ENCODE measurements at regions not wholly inside any gene's neighbourhood (a gene's known extent, or its start where the extent isn't known, plus 50 kb on each side); places are given as distances from the start of the nearest gene placed in this dataset.

GRCh38 chr1:23628951-23629387, 62.6 kb upstream of the RPL11 start:
- TF ChIP-seq, protein P1, sequence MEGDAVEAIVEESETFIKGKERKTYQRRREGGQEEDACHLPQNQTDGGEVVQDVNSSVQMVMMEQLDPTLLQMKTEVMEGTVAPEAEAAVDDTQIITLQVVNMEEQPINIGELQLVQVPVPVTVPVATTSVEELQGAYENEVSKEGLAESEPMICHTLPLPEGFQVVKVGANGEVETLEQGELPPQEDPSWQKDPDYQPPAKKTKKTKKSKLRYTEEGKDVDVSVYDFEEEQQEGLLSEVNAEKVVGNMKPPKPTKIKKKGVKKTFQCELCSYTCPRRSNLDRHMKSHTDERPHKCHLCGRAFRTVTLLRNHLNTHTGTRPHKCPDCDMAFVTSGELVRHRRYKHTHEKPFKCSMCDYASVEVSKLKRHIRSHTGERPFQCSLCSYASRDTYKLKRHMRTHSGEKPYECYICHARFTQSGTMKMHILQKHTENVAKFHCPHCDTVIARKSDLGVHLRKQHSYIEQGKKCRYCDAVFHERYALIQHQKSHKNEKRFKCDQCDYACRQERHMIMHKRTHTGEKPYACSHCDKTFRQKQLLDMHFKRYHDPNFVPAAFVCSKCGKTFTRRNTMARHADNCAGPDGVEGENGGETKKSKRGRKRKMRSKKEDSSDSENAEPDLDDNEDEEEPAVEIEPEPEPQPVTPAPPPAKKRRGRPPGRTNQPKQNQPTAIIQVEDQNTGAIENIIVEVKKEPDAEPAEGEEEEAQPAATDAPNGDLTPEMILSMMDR (IDR thresholded peaks at IDR 0.05; ENCODE audit: unreplicated experiment), result no peak
- no TSS peak for BruUV-seq (replicated peaks)
- no peak overlapping the region for H3K4me3 Mint-ChIP-seq (ENCODE audit: low read depth, unreplicated experiment)
- CTCF ChIA-PET, result no interaction called here
- no peaks in the 10 kb centered on the region for H3K4me1 Mint-ChIP-seq (ENCODE audit: low read depth, unreplicated experiment)
- H3K36me3 Mint-ChIP-seq (ENCODE audit: insufficient read depth, unreplicated experiment), result peaks cover 5% of the 10 kb centered on the region
- H3K27me3 Mint-ChIP-seq (ENCODE audit: unreplicated experiment), result peaks cover 40% of the 10 kb centered on the region
- H3K27ac Mint-ChIP-seq (ENCODE audit: unreplicated experiment), result no peak overlapping the region
- H3K9me3 Mint-ChIP-seq (ENCODE audit: low read depth, unreplicated experiment), result no peaks in the 10 kb centered on the region
- intact Hi-C loops (cut with micrococcal nuclease; ENCODE audit: unreplicated experiment), result no loop called here
- no peak for DNase-seq

- CTCF ChIA-PET, result no interaction called here
- no TSS peak for BruUV-seq (replicated peaks)
- TF ChIP-seq, protein P1 (IDR thresholded peaks at IDR 0.05; ENCODE audit: unreplicated experiment), result no peak
- Mint-ChIP-seq H3K4me1 (ENCODE audit: low read depth, unreplicated experiment) (no peaks in the 10 kb centered on the region), H3K27ac (ENCODE audit: unreplicated experiment) (no peak overlapping the region), H3K9me3 (ENCODE audit: low read depth, unreplicated experiment) (no peaks in the 10 kb centered on the region), H3K36me3 (ENCODE audit: insufficient read depth, unreplicated experiment) (peaks cover 5% of the 10 kb centered on the region), H3K27me3 (ENCODE audit: unreplicated experiment) (peaks cover 42% of the 10 kb centered on the region), H3K4me3 (ENCODE audit: low read depth, unreplicated experiment) (no peak overlapping the region)
- intact Hi-C loops (cut with micrococcal nuclease; ENCODE audit: unreplicated experiment), result no loop called here
- DNase-seq, result no peak
Measured at GRCh38 chr1:23627069-23627735, 64.4 kb upstream of the RPL11 start.

DNA sequence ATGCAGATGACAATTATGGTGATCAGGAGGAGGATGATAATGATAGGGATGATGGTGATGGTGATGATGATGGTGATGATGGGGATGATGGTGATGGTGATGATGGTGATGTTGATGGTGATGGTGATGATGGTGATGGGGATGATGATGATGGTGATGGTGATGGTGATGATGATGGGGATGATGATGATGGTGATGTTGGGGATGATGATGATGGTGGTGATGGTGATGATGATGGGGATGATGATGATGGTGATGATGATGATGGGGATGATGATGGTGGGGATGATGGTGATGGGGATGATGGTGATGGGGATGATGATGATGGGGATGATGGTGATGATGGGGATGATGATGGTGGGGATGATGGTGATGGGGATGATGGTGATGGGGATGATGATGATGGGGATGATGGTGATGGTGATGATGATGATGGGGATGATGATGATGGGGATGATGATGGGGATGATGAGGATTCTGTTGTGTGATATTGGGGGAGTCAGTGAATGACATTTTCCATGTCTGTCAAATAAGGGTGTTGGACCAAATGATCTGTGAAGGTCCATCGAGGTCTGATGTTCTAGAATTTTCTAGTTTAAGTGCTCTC, 65.6 kb upstream of the RPL11 start:
- peaks cover 42% of the 10 kb centered on the region for H3K27me3 Mint-ChIP-seq (ENCODE audit: unreplicated experiment)
- H3K4me3 Mint-ChIP-seq (ENCODE audit: low read depth, unreplicated experiment), result no peak overlapping the region
- CTCF ChIA-PET, result no interaction called here
- TF ChIP-seq, protein P1 (IDR thresholded peaks at IDR 0.05; ENCODE audit: unreplicated experiment), result no peak
- peaks cover 5% of the 10 kb centered on the region for H3K36me3 Mint-ChIP-seq (ENCODE audit: insufficient read depth, unreplicated experiment)
- H3K9me3 Mint-ChIP-seq (ENCODE audit: low read depth, unreplicated experiment), result no peaks in the 10 kb centered on the region
- intact Hi-C loops (cut with micrococcal nuclease; ENCODE audit: unreplicated experiment), result no loop called here
- H3K27ac Mint-ChIP-seq (ENCODE audit: unreplicated experiment), result peak overlapping the region; percentile 1
- BruUV-seq (replicated peaks), result no TSS peak
- H3K4me1 Mint-ChIP-seq (ENCODE audit: low read depth, unreplicated experiment), result no peaks in the 10 kb centered on the region
- DNase-seq, result no peak

DNA sequence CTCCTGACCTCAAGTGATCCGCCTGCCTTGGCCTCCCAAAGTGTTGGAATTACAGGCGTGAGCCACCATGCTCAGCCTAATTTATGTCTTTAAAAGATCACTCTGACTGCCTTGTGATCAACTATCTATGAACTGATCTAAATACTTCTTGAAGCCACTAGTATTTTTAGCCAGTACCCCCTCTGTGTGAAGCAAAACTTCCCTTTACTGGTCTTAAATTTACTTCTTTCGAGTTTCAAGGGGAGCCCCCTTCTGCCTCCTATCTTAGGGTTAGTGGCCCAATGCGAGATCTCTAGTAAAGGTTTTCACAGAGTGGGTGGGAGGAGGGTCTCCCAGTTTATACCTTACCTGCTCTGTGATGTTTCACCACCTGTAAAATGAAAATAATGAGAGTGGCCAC, 66.1 kb upstream of the RPL11 start:
- BruUV-seq (replicated peaks), result no TSS peak
- H3K27me3 Mint-ChIP-seq (ENCODE audit: unreplicated experiment), result peaks cover 42% of the 10 kb centered on the region
- H3K4me3 Mint-ChIP-seq (ENCODE audit: low read depth, unreplicated experiment), result no peak overlapping the region
- CTCF ChIA-PET, result no interaction called here
- TF ChIP-seq, protein P1 (IDR thresholded peaks at IDR 0.05; ENCODE audit: unreplicated experiment), result no peak
- H3K27ac Mint-ChIP-seq (ENCODE audit: unreplicated experiment), result peak overlapping the region; percentile 1
- DNase-seq, result no peak
- peaks cover 5% of the 10 kb centered on the region for H3K36me3 Mint-ChIP-seq (ENCODE audit: insufficient read depth, unreplicated experiment)
- no peaks in the 10 kb centered on the region for H3K9me3 Mint-ChIP-seq (ENCODE audit: low read depth, unreplicated experiment)
- intact Hi-C loops (cut with micrococcal nuclease; ENCODE audit: unreplicated experiment), result no loop called here
- no peaks in the 10 kb centered on the region for H3K4me1 Mint-ChIP-seq (ENCODE audit: low read depth, unreplicated experiment)
